ENCODE measurements at regions not wholly inside any gene's neighbourhood (a gene's known extent, or its start where the extent isn't known, plus 50 kb on each side); places are given as distances from the start of the nearest gene placed in this dataset.

DNA sequence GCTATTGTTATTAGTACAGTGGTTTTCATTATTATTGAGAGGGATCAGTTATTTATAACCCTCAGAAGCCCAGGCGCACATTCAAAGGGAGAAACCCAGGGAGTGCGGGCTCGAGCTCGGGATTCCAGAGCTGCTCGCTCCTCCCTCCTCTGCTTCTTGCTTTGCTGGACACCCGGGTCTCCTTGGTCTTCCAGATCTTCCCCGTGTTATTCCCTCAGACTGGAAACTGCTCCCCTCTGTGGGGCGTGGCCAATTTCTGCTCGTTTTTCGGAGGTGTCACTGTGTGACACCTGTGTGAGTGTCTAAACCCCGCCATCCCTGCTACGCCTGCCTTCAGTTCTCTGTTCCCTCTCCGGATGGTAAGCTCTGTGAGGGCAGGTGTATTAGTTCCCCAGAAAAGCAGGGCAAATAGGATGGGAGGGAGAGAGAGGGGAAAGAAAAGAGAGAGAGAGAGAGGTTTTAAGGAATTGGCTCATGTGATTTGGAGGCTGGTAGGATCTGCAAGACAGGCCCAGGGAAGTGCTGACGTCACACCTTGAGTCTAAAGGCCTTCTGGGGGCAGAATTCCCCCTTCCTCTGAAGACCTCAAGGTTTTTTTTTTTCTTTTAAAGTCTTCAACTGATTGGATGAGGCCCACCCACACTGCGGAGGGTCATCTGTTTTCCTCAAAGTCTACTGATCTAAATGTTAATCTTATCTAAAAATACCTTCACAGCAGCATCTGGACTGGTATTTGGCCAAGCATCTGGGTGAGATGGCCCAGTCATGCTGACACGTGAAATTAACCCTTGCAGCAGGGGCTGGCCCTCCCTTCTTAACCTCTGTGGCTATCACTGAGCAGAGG is 457.3 kb upstream of the ID2 start:
- no peak overlapping the region for H3K4me3 Mint-ChIP-seq
- H3K27me3 Mint-ChIP-seq: peaks cover 3% of the 10 kb centered on the region
- no peaks in the 10 kb centered on the region for H3K9me3 Mint-ChIP-seq
- DNase-seq: no peak
- no peaks in the 10 kb centered on the region for H3K36me3 Mint-ChIP-seq (ENCODE audit: low read depth)
- H3K27ac Mint-ChIP-seq: no peak overlapping the region
- peaks cover 5% of the 10 kb centered on the region for H3K4me1 Mint-ChIP-seq (ENCODE audit: low read depth)

DNA sequence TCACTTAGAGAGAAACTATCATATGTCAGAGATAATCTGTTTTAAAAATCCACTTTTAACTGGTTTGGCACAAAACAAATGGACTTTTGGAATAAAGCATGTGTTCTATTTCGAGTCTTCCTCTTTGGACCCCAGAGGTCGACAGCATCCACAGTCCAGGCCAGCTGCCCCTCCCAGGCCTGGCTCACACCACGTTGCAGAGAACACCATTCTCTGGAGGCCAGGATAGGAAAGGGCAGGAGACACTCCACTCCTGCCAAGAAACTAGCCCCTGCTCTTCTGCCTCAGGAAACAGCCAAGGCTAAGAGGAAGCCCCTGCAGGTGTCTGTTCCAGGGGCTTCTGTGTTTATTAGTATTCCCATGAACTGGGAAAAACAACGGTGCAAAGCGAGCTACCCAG is 456.6 kb upstream of the ID2 start:
- DNase-seq: no peak
- Mint-ChIP-seq H3K27ac (no peak overlapping the region), H3K4me3 (no peak overlapping the region), H3K4me1 (ENCODE audit: low read depth) (peaks cover 10% of the 10 kb centered on the region), H3K9me3 (no peaks in the 10 kb centered on the region), H3K36me3 (ENCODE audit: low read depth) (no peaks in the 10 kb centered on the region), H3K27me3 (peaks cover 3% of the 10 kb centered on the region)

DNA sequence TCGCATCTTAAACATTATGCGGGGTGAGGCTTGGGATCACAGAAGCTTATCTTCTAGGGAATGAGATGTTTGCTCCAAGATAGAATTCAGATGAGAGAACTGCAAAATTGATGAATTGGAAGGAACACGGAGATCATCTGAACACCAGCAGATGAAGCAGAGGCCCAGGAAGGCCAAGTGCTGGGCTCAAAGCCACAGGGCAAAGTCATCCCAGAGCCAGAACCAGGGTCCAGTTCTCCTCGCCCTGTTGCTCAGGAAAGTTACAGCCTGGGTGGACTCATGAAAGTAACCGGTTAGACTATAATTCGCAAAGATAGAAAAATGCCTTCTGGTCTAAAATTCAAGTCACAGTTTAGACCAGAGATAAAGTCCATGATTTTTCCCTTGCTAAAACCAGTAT is 456.1 kb upstream of the ID2 start:
- Mint-ChIP-seq H3K9me3 (no peaks in the 10 kb centered on the region), H3K4me3 (no peak overlapping the region), H3K36me3 (ENCODE audit: low read depth) (no peaks in the 10 kb centered on the region), H3K27ac (no peak overlapping the region), H3K4me1 (ENCODE audit: low read depth) (peaks cover 12% of the 10 kb centered on the region), H3K27me3 (peaks cover 3% of the 10 kb centered on the region)
- no peak for DNase-seq

DNA sequence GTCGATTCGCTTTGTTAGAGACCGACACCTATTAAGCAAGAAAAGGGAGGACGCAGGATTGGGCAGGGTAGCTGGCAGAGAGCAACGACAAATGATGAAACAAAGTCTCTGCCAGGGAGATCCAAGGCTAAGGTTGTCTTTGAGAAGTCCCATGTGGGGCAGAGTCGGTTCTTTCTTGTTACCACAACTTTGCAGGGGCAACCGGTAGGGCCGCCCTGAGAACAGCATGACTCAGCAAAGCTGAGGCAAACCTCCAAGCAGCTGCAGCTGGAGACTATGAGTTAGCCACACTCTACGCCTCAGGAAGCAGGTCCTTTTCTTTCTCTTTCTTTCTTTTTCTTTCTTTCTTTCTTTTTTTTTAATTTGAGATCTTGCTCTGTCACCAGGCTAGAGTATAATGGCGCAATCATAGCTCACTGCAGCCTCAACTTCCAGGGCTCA is 452.3 kb upstream of the ID2 start:
- DNase-seq: peak; percentile 52
- H3K36me3 Mint-ChIP-seq (ENCODE audit: low read depth): no peaks in the 10 kb centered on the region
- peaks cover 3% of the 10 kb centered on the region for H3K27me3 Mint-ChIP-seq
- H3K27ac Mint-ChIP-seq: no peak overlapping the region
- peaks cover 12% of the 10 kb centered on the region for H3K4me1 Mint-ChIP-seq (ENCODE audit: low read depth)
- no peak overlapping the region for H3K4me3 Mint-ChIP-seq
- H3K9me3 Mint-ChIP-seq: no peaks in the 10 kb centered on the region

DNA sequence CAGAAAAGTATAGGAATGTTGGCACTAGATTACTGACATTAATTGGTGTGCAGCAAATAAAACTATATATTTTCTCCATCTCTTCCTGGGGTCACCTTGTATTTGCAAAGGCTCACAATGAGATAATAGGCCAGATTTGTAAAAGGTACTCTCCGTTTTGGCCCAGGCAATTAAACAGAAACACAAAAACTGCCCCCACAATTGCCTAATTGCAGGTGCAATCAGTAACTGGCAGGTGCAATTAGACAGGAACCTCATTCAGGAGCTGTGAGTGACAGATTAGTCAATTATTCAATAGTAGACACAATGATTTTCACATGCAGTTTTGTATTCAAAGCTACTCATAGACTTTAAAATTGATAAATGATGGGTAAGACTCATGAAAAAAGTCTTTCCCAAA is 451.4 kb upstream of the ID2 start:
- H3K9me3 Mint-ChIP-seq: no peaks in the 10 kb centered on the region
- no peak overlapping the region for H3K27ac Mint-ChIP-seq
- H3K4me3 Mint-ChIP-seq: no peak overlapping the region
- no peak for DNase-seq
- no peaks in the 10 kb centered on the region for H3K36me3 Mint-ChIP-seq (ENCODE audit: low read depth)
- peaks cover 12% of the 10 kb centered on the region for H3K4me1 Mint-ChIP-seq (ENCODE audit: low read depth)
- peaks cover 8% of the 10 kb centered on the region for H3K27me3 Mint-ChIP-seq

DNA sequence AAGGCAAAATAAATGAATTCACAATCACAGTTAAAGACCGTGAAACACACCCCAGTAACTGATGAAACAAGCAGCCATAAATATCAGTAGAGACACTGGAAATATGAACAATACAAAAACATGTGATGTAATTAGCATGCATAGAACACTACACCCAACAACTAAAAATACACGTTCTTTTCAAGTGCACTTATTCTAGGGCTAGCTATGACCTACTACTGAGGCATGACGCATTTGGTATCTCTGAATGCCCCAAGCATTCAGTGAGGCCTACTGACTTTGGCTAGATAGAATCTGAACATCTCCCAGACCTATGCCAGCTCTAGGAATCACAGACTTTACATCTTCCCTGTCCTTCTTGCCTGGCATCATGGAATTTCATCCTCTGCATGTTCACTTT is 450.0 kb upstream of the ID2 start:
- H3K27ac Mint-ChIP-seq: no peak overlapping the region
- DNase-seq: no peak
- no peaks in the 10 kb centered on the region for H3K36me3 Mint-ChIP-seq (ENCODE audit: low read depth)
- H3K27me3 Mint-ChIP-seq: peaks cover 8% of the 10 kb centered on the region
- H3K4me1 Mint-ChIP-seq (ENCODE audit: low read depth): peaks cover 12% of the 10 kb centered on the region
- H3K9me3 Mint-ChIP-seq: no peaks in the 10 kb centered on the region
- no peak overlapping the region for H3K4me3 Mint-ChIP-seq

DNA sequence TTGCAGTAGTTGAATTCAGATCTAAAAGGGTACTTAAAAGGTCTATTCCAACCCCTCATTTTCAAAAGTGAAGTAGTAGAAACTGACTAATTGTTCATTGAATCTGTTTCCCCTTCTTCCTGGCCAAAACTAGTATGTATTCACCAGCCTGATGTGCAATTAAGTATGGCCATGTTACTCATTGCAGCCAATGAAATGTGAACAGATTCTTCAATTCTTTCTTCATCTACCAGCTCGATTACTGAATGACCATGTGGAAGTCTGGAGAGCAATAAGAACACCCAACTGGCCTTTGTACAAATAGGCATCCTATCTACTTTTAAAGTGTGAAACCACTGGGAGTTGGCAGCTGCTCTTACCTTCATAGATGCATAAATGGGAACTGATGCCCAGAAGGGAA is 449.0 kb upstream of the ID2 start:
- H3K27ac Mint-ChIP-seq: no peak overlapping the region
- no peak overlapping the region for H3K4me3 Mint-ChIP-seq
- H3K27me3 Mint-ChIP-seq: peaks cover 12% of the 10 kb centered on the region
- H3K9me3 Mint-ChIP-seq: no peaks in the 10 kb centered on the region
- no peak for DNase-seq
- H3K36me3 Mint-ChIP-seq (ENCODE audit: low read depth): no peaks in the 10 kb centered on the region
- peaks cover 12% of the 10 kb centered on the region for H3K4me1 Mint-ChIP-seq (ENCODE audit: low read depth)

DNA sequence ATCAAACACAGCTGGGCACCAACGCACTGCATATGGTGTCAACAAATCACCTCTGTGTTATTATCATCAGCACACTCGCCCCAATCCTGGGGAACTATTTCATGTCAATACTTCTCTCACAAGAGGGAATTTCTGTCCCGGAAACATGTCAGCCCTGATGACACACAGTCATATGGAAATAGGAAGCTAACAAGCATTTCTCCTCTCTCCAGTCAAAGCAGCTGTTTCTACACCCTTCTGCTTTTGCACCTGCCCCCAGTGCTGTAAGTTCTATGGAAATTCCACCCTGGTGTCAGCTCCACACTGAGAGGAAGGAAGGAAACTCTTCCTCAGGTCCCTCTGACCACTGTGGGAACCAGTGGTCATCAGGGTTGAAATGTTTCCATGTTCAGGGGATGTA is 447.6 kb upstream of the ID2 start:
- H3K4me1 Mint-ChIP-seq (ENCODE audit: low read depth): peaks cover 18% of the 10 kb centered on the region
- no peaks in the 10 kb centered on the region for H3K9me3 Mint-ChIP-seq
- H3K27ac Mint-ChIP-seq: no peak overlapping the region
- no peaks in the 10 kb centered on the region for H3K36me3 Mint-ChIP-seq (ENCODE audit: low read depth)
- no peak for DNase-seq
- H3K27me3 Mint-ChIP-seq: peaks cover 16% of the 10 kb centered on the region
- no peak overlapping the region for H3K4me3 Mint-ChIP-seq

DNA sequence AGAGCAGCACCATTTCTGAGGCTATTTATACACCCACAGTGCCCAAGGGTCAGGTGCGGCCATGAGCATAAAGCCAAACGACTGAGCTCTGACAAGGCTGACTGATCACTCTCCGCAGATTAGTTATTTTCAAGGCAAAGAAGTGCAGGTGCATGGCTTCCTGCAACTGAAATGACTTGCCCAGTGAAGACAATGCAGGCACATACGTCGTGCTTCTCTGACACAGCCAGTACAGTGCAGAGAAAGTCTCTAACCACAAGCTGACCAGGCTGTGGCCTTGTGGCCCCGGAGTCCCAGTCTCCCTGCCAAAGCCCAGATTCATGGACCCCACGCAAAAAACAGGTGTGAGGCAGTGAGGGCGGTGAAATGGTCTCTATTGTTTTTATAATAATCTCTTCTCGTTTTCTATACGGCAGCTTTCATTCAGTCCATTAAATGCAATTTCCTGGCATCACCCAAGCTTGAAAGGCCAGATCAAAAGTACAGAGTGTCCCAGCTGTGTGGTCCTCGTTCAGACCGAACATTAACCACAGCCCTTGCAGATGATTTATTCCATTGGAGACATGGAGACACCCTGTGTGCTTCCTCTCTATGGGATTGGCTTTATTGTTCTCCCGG is 447.0 kb upstream of the ID2 start:
- no peak for DNase-seq
- no peak overlapping the region for H3K4me3 Mint-ChIP-seq
- no peak overlapping the region for H3K27ac Mint-ChIP-seq
- no peaks in the 10 kb centered on the region for H3K36me3 Mint-ChIP-seq (ENCODE audit: low read depth)
- peaks cover 18% of the 10 kb centered on the region for H3K4me1 Mint-ChIP-seq (ENCODE audit: low read depth)
- H3K9me3 Mint-ChIP-seq: no peaks in the 10 kb centered on the region
- peaks cover 14% of the 10 kb centered on the region for H3K27me3 Mint-ChIP-seq

DNA sequence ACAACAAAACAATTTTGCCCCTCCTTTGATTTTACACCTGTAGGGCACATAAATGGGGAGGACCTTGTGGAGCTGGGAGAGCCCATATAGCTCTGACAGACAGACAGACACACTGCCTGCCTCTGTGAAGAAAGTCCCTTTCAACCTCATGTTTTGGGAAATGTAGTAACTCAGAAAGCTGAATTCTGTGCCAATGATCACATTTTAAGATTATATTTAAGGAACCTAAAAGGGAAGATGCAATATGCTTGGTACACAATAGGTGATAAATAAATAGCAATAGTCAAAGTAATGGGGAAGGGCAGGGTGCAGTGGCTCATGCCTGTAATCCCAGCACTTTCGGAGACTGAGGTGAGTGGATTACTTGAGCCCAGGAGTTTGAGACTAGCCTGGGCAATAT is 446.4 kb upstream of the ID2 start:
- H3K27me3 Mint-ChIP-seq: peaks cover 14% of the 10 kb centered on the region
- DNase-seq: no peak
- H3K4me1 Mint-ChIP-seq (ENCODE audit: low read depth): peaks cover 18% of the 10 kb centered on the region
- H3K4me3 Mint-ChIP-seq: no peak overlapping the region
- H3K27ac Mint-ChIP-seq: no peak overlapping the region
- H3K36me3 Mint-ChIP-seq (ENCODE audit: low read depth): no peaks in the 10 kb centered on the region
- no peaks in the 10 kb centered on the region for H3K9me3 Mint-ChIP-seq

DNA sequence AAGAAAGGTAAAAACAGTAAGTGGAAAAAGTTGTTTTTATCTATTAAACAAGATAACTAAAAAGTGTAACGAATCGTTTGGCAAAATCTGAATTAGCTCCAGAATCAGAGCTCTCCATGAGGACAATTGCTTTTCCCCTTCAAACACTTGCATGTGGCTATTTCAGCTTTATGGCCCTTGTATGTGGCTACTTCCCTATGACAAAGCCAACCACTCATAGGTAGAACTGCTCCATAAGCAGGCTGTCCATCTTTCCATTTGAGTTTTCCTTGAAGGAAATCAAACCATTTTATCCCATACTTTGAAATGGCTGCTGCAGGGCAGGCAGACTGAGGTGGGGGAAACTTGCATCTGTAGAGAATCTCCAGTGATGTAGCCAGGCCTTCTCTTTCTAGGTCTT is 445.5 kb upstream of the ID2 start:
- Mint-ChIP-seq H3K27ac (no peak overlapping the region), H3K4me1 (ENCODE audit: low read depth) (peaks cover 17% of the 10 kb centered on the region), H3K36me3 (ENCODE audit: low read depth) (no peaks in the 10 kb centered on the region), H3K9me3 (no peaks in the 10 kb centered on the region), H3K4me3 (no peak overlapping the region), H3K27me3 (peaks cover 14% of the 10 kb centered on the region)
- DNase-seq: no peak

DNA sequence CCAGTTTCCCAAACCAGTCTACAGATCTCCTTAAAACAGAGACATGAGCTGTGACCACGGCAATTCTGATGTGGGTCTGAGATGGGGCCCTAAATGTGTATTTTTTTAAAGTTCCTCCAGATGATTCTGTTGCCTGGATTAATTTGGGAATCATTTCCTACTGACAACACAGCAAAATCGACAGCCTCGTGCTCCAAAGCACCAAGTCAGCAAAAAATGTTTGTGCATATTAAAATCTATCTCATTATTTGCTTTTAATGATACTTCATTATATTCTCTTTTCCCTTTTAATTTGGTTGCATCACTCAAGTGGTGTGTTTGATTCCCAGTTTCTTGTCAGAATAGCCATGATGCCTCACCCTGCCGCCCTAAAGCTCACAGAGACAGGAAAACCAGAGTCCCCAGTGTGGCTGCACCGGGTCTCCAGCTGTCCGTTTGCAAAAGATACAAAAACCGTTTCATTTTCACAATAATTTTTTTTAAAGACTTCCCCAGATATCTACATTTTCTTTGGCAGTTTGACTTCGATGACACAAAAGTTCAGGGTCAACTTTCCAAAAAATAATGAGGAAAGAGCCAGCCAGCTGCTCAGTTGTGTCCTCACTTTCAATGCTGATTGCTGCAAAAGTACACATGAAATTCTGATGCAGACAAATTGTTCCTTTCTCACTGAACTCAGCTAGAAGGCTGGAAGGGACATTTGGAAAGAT is 443.2 kb upstream of the ID2 start:
- Mint-ChIP-seq H3K4me1 (ENCODE audit: low read depth) (peaks cover 17% of the 10 kb centered on the region), H3K36me3 (ENCODE audit: low read depth) (no peaks in the 10 kb centered on the region), H3K27me3 (peaks cover 14% of the 10 kb centered on the region), H3K27ac (no peak overlapping the region), H3K4me3 (no peak overlapping the region), H3K9me3 (peaks cover 2% of the 10 kb centered on the region)
- DNase-seq: no peak

DNA sequence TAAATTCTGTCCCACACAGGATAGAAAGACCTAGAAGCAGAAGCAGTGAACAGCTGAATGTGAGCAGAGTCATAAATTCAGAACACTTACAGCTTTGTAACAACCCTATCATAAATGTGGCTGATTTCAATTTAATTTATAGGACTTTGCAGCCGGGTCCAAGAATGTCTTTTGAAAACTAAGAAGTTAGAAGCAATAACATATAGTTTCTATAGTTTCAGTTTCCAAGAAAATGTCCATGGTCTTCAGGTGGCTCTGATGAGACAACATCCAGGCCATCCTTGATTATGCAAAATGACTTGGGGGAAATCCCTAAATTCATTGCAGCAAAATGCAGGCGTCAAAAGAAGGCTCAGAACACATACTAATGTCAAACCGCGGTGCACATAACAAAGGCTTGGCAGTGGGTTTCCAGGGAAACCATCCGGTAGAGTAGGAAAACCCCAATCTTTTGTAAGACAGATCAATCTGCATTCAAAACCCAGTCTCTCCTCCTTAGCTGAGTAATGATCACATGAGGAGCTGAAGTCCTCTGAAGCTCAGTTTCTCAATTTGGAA is 442.2 kb upstream of the ID2 start:
- DNase-seq: no peak
- H3K4me3 Mint-ChIP-seq: no peak overlapping the region
- H3K9me3 Mint-ChIP-seq: peaks cover 9% of the 10 kb centered on the region
- peak overlapping the region; percentile 15 for H3K27ac Mint-ChIP-seq
- H3K36me3 Mint-ChIP-seq (ENCODE audit: low read depth): peaks cover 4% of the 10 kb centered on the region
- peaks cover 17% of the 10 kb centered on the region for H3K4me1 Mint-ChIP-seq (ENCODE audit: low read depth)
- peaks cover 14% of the 10 kb centered on the region for H3K27me3 Mint-ChIP-seq

DNA sequence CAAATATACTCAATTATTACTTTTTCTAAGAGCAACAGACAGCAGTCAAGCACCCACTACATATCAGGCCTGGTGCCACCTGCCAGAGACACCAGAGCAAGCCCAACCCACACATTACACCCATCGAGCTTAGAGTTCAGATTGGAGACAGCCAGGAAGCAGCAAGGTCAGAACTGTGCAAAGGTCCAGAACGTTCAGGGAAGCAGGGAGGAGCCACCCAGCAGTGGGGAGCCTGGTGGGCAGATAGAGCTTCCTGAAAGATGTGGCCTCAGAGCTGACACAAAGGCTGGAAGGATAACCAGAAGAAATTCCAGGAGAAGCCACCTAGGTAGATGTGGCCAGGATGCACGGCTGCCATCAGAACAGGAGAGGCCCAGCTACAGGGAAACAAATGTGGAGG is 440.5 kb upstream of the ID2 start:
- H3K27me3 Mint-ChIP-seq: peaks cover 8% of the 10 kb centered on the region
- H3K36me3 Mint-ChIP-seq (ENCODE audit: low read depth): peaks cover 9% of the 10 kb centered on the region
- DNase-seq: no peak
- H3K27ac Mint-ChIP-seq: no peak overlapping the region
- H3K4me3 Mint-ChIP-seq: no peak overlapping the region
- H3K4me1 Mint-ChIP-seq (ENCODE audit: low read depth): peaks cover 17% of the 10 kb centered on the region
- peaks cover 22% of the 10 kb centered on the region for H3K9me3 Mint-ChIP-seq

DNA sequence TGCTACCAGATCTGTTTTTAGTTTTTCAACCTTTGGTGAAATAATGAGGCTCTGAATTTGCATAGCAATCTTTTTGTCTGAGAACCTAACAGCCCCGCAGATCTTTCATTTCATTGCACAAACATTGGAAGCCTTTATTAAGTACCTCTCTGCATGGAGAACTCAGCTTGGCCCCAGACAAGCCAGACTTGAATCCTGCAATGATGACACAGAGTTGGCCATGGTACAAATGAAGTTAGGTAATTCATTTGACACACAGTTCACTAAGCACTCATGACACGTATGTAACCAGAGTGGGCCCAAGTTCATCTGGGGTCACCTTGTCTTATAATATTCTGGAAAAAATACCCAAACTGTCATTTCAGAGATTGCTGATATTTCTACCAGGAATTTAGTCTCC is 439.1 kb upstream of the ID2 start:
- DNase-seq: no peak

More for the DNA sequence above, 439.1 kb upstream of the ID2 start:
- H3K9me3 Mint-ChIP-seq: peaks cover 29% of the 10 kb centered on the region
- H3K4me1 Mint-ChIP-seq (ENCODE audit: low read depth): peaks cover 17% of the 10 kb centered on the region
- peaks cover 5% of the 10 kb centered on the region for H3K27me3 Mint-ChIP-seq
- H3K27ac Mint-ChIP-seq: no peak overlapping the region
- H3K36me3 Mint-ChIP-seq (ENCODE audit: low read depth): peaks cover 13% of the 10 kb centered on the region
- no peak overlapping the region for H3K4me3 Mint-ChIP-seq

All from activated T-cell treated with anti-CD3 and anti-CD28 coated beads, Interleukin-2, amount 50 U/mL, for 24 hours (primary cell).